ENCODE measurements at regions not wholly inside any gene's neighbourhood (a gene's known extent, or its start where the extent isn't known, plus 50 kb on each side); places are given as distances from the start of the nearest gene placed in this dataset.
"Not testable (repeated sequence)": the region's sequence is repeated elsewhere in the genome, so short reads cannot be mapped to it uniquely, and the experiment has no call there.

DNA sequence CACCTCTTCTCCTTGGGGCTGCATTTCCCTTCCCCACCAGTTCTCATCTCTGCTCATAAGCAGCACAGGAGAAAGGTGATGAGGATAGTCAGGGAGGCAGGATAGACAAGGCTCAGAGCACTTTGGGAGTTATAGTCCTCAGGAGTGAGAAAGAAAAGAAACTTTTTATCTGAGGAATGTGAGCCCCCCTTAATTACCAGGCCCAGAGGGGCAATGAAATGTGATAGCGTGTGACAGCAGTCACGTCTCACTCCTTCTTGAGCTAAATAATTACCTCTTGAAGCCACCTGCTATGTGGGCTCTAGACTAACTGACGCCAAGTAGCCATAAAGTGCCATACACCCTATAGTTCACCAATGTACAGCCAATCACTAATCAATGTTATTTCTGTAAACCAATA, 105.8 kb downstream of the SPP2 start:
- Histone ChIP-seq H3K27ac (ENCODE audit: low read length) (no peak overlapping the region), H3K9me3 (replicated peaks; ENCODE audit: insufficient read depth, low read length) (no peaks in the 10 kb centered on the region)
- DNase-seq: no peak

DNA sequence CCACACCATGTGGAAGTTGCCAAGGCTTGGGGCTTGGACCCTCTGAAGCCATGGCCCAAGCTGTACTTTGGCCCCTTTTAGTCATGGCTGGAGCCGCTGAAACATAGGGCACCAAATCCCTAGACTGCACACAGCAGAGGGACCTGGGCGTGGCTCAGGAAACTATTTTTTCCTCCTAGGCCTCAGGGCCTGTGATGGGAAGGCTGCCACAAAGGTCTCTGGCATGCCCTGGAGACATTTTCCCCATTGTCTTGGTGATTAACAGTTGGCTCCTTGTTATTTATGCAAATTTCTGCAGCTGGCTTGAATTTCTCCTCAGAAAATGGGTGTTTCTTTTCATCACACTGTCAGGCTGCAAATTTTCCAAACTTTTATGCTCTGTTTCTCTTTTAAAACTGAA, 102.3 kb downstream of the SPP2 start:
- not testable (repeated sequence) for H3K4me1 ChIP-seq (ENCODE audit: low read length); DNase-seq; H3K27ac ChIP-seq (ENCODE audit: low read length); H3K4me2 ChIP-seq (ENCODE audit: low read depth, low read length); H3K9me3 ChIP-seq (replicated peaks; ENCODE audit: insufficient read depth, low read length); H3K36me3 ChIP-seq (replicated peaks; ENCODE audit: insufficient read depth, low read length); H3K27me3 ChIP-seq (replicated peaks; ENCODE audit: insufficient read depth, low read length); H3F3A ChIP-seq (ENCODE audit: insufficient read depth, low read length); H2AFZ ChIP-seq (ENCODE audit: low read length); H4K20me1 ChIP-seq (ENCODE audit: insufficient read depth, low read length); H3K9me2 ChIP-seq (replicated peaks; ENCODE audit: insufficient read depth, low read length); H3K79me2 ChIP-seq (ENCODE audit: low read length); H3K9ac ChIP-seq (ENCODE audit: low read length); H3K4me3 ChIP-seq (ENCODE audit: low read length)

More for the DNA sequence above, 105.8 kb downstream of the SPP2 start:
- no peaks in the 10 kb centered on the region for H3K27me3 ChIP-seq (replicated peaks; ENCODE audit: insufficient read depth, low read length)
- H3K36me3 ChIP-seq (replicated peaks; ENCODE audit: insufficient read depth, low read length): no peaks in the 10 kb centered on the region
- H3K9ac ChIP-seq (ENCODE audit: low read length): no peak overlapping the region
- no peaks in the 10 kb centered on the region for H3K79me2 ChIP-seq (ENCODE audit: low read length)
- H2AFZ ChIP-seq (ENCODE audit: low read length): no peak overlapping the region
- no peak overlapping the region for H3K4me3 ChIP-seq (ENCODE audit: low read length)
- H3K4me1 ChIP-seq (ENCODE audit: low read length): no peaks in the 10 kb centered on the region
- TF ChIP-seq EZH2phosphoT487 (IDR thresholded peaks at IDR 0.05; ENCODE audit: low read length): no peak
- TF ChIP-seq, protein P1, sequence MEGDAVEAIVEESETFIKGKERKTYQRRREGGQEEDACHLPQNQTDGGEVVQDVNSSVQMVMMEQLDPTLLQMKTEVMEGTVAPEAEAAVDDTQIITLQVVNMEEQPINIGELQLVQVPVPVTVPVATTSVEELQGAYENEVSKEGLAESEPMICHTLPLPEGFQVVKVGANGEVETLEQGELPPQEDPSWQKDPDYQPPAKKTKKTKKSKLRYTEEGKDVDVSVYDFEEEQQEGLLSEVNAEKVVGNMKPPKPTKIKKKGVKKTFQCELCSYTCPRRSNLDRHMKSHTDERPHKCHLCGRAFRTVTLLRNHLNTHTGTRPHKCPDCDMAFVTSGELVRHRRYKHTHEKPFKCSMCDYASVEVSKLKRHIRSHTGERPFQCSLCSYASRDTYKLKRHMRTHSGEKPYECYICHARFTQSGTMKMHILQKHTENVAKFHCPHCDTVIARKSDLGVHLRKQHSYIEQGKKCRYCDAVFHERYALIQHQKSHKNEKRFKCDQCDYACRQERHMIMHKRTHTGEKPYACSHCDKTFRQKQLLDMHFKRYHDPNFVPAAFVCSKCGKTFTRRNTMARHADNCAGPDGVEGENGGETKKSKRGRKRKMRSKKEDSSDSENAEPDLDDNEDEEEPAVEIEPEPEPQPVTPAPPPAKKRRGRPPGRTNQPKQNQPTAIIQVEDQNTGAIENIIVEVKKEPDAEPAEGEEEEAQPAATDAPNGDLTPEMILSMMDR (IDR thresholded peaks at IDR 0.05; ENCODE audit: low read length): no peak
- TF ChIP-seq EZH2 (optimal IDR thresholded peaks at IDR 0.05; ENCODE audit: low read depth, low read length): no peak
- H3K9me2 ChIP-seq (replicated peaks; ENCODE audit: insufficient read depth, low read length): no peaks in the 10 kb centered on the region
- no peaks in the 10 kb centered on the region for H3F3A ChIP-seq (ENCODE audit: insufficient read depth, low read length)
- H4K20me1 ChIP-seq (ENCODE audit: insufficient read depth, low read length): no peaks in the 10 kb centered on the region
- H3K4me2 ChIP-seq (ENCODE audit: low read depth, low read length): no peak overlapping the region

DNA sequence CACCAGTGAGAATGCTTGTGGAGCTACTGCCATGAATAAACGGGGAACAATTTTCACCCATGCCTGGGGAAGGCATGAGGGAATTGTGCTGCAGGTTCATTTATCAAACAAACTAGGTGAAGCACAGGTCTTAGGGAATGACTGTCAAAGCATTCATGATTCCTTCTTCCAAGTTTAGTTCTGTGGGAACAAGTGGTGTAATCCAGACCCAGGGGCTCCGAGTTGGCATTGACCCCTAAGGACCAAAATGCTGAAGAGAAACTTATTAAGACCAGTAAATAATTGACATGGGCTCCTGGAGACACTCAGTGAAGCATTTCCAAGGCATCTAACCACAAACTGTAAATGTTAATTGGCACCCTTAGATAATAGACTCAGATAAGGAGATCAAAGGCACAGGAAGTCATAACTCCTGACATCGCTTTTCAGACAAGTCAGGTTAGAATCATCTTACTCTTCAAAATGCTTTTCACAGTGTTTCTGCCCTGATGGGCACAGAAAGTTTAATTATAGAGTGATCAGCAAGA, 96.9 kb downstream of the SPP2 start:
- Histone ChIP-seq H3K9me3 (replicated peaks; ENCODE audit: insufficient read depth, low read length) (no peaks in the 10 kb centered on the region), H3K79me2 (ENCODE audit: low read length) (no peaks in the 10 kb centered on the region), H3K27ac (ENCODE audit: low read length) (no peak overlapping the region), H3K4me1 (ENCODE audit: low read length) (no peaks in the 10 kb centered on the region), H3K36me3 (replicated peaks; ENCODE audit: insufficient read depth, low read length) (no peaks in the 10 kb centered on the region), H3K4me3 (ENCODE audit: low read length) (no peak overlapping the region), H4K20me1 (ENCODE audit: insufficient read depth, low read length) (no peaks in the 10 kb centered on the region), H3K27me3 (replicated peaks; ENCODE audit: insufficient read depth, low read length) (no peaks in the 10 kb centered on the region), H3K9ac (ENCODE audit: low read length) (no peak overlapping the region), H3F3A (ENCODE audit: insufficient read depth, low read length) (no peaks in the 10 kb centered on the region), H2AFZ (ENCODE audit: low read length) (no peak overlapping the region), H3K4me2 (ENCODE audit: low read depth, low read length) (no peak overlapping the region), H3K9me2 (replicated peaks; ENCODE audit: insufficient read depth, low read length) (no peaks in the 10 kb centered on the region)
- no peak for DNase-seq
- no peak for TF ChIP-seq EZH2phosphoT487 (IDR thresholded peaks at IDR 0.05; ENCODE audit: low read length)
- no peak for TF ChIP-seq EZH2 (optimal IDR thresholded peaks at IDR 0.05; ENCODE audit: low read depth, low read length)
- TF ChIP-seq, protein P1 (IDR thresholded peaks at IDR 0.05; ENCODE audit: low read length): no peak

DNA sequence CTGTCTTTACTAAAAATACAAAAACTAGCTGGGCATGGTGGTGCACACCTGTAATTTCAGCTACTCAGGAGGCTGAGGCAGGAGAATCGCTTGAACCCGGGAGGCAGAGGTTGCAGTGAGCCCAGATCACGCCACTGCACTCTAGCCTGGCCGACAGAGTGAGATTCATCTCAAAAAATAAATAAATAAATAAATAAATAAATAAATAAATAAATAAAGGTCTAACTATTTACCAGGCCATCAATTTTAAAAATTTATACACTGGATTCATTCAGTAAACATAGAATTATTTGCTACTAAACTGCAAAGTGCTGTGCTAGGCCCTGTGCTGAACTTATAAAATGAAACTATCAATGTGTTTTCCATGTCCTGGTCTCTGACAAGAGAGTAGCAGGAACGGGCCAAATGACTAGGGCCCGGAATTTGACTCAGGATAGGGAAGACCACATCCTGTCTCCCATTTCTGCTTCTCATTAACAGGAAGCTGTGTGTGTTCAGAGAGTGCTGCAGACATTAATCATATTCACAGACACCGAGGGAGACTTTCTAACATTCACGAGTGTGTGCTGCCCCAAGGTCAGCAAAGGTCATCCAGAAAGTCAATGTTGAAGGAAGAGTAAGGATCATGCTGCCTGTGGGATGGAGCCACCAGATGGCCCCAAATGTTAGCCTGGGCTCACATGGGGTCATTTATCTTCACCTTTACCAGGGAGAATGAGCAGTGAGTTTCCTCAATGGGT, 95.8 kb downstream of the SPP2 start:
- Histone ChIP-seq H3K36me3 (replicated peaks; ENCODE audit: insufficient read depth, low read length) (no peaks in the 10 kb centered on the region), H2AFZ (ENCODE audit: low read length) (no peak overlapping the region), H3K4me2 (ENCODE audit: low read depth, low read length) (no peak overlapping the region), H3K4me1 (ENCODE audit: low read length) (no peaks in the 10 kb centered on the region), H3K4me3 (ENCODE audit: low read length) (no peak overlapping the region), H3K9ac (ENCODE audit: low read length) (no peak overlapping the region), H3K27me3 (replicated peaks; ENCODE audit: insufficient read depth, low read length) (no peaks in the 10 kb centered on the region), H3F3A (ENCODE audit: insufficient read depth, low read length) (no peaks in the 10 kb centered on the region), H4K20me1 (ENCODE audit: insufficient read depth, low read length) (no peaks in the 10 kb centered on the region), H3K27ac (ENCODE audit: low read length) (no peak overlapping the region), H3K79me2 (ENCODE audit: low read length) (no peaks in the 10 kb centered on the region), H3K9me2 (replicated peaks; ENCODE audit: insufficient read depth, low read length) (no peaks in the 10 kb centered on the region), H3K9me3 (replicated peaks; ENCODE audit: insufficient read depth, low read length) (no peaks in the 10 kb centered on the region)
- TF ChIP-seq, protein P1 (IDR thresholded peaks at IDR 0.05; ENCODE audit: low read length): no peak
- TF ChIP-seq EZH2phosphoT487 (IDR thresholded peaks at IDR 0.05; ENCODE audit: low read length): no peak
- no peak for TF ChIP-seq EZH2 (optimal IDR thresholded peaks at IDR 0.05; ENCODE audit: low read depth, low read length)
- DNase-seq: no peak
